Occipital lobe (tissue), 1 donor: ENCODE measurements at regions not wholly inside any gene's neighbourhood (a gene's known extent, or its start where the extent isn't known, plus 50 kb on each side); places are given as distances from the start of the nearest gene placed in this dataset.

Experiments used
- DNase-seq: peaks from one replicate; lab custom pipeline; 2025; lab: John Stamatoyannopoulos, UW

GRCh38 chr13:105403086-105403485, 1132.4 kb downstream of the EFNB2 start:
- no peak for DNase-seq

GRCh38 chr13:105395041-105395440, 1140.4 kb downstream of the EFNB2 start:
- no peak for DNase-seq

DNA sequence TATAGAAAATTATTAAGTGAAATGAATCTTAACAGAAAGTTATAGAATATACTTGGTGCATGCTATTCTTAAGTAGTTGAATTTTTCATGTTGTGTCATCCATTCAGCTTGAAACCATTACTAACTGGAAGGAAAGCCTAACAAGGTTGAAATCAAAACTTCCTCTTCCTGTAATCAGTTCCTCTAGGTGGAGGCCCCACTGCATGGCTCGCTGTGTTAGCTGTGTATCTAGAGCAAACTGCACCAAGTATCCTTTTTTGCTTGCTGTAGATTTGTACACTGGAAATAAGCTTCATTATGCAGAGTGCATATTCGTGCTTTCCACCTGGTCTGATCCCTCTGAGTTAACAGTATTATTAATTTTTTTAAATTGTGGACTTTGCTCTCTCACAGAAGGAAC, 1146.1 kb downstream of the EFNB2 start:
- no peak for DNase-seq

GRCh38 chr13:105377452-105377851, 1158.0 kb downstream of the EFNB2 start:
- no peak for DNase-seq

GRCh38 chr13:105370011-105370650, 1165.3 kb downstream of the EFNB2 start:
- DNase-seq: no peak

GRCh38 chr13:105368781-105369180, 1166.7 kb downstream of the EFNB2 start:
- DNase-seq: no peak

GRCh38 chr13:105365831-105366230, 1169.6 kb downstream of the EFNB2 start:
- DNase-seq: no peak

DNA sequence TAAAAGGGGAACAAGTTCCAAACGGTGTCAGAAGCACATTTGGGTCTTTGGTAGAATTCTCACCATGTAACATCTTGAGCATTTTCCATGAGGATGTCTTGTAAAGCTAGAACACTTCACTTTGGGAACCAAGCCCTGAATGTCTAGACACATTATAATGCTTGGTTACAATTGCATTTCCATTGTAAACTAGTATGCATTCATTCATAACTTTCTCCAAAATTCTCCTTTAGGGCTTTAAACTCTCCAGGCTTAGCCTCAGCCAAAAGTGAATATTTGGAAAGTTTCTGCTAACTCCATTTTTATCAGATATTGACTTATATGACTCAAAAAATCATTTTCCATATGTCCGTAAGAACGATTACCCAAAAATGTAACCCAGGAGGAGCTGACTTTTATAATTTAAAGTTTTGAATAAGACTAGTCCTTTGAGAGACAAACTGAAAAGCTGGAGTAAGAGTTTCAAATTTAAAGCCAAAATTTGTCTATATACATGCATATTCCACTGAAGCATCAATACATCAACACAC, 1170.4 kb downstream of the EFNB2 start:
- no peak for DNase-seq

DNA sequence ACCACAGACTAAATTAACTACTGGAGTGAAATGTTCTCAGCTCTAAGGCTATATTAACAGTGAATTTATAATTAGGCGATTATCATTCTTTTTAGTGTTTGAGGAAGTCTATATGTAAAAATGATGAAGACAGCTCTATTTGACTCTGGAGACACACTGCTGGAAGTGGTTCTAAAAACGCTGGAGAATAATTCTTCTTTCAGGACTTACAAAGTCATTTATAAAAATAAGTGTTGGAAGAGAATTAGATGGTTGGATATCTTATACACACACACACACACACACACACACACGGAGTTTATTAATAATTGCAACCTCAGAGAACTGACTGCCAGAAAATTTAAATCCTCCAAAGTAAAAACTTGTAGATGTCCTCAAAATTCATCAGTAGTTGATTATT, 1171.3 kb downstream of the EFNB2 start:
- no peak for DNase-seq

DNA sequence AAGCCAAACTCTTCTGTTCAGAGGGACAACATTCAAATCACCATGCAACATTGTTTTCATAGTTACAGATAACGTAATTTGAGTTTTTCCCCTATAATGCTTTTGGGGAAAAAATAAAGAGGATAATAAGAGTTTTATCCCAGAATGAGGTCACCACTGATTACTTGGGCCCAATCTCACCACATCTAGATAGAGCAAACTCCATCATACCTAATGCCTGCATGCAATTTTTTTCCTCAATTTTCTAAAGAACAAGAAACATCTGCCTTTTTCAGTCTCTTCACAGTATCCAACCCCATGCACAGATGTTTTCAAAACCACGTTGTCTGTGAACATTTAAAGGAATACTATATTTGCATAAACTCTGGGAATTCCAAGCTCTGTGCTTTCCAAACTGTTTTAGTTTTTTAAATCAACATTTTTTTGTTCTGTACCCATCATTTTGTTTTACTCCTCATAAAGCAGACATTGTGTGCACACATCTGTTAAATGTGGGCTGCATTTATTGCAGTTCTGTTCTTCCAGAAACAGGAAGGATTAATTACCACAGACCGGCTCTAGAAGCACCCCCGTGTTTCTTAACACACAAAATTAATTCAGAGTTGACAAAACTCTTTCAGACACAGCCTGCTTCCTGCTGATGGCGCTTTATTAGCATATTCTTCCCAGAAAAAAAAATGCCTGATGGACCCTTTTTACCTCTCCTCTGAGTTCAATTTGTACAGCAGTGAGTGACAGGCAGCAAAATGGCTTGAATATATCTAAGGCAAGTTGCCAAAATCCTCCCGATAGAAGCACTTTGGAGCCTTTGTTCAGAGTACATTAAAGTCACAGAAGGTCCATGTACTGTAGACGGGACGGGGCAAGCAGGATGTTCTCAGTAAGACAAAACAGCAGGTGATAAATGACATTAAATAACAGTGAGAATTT, 1171.9 kb downstream of the EFNB2 start:
- DNase-seq: no peak

- DNase-seq: no peak
Observed at GRCh38 chr13:105353654-105354053, 1181.8 kb downstream of the EFNB2 start.

DNA sequence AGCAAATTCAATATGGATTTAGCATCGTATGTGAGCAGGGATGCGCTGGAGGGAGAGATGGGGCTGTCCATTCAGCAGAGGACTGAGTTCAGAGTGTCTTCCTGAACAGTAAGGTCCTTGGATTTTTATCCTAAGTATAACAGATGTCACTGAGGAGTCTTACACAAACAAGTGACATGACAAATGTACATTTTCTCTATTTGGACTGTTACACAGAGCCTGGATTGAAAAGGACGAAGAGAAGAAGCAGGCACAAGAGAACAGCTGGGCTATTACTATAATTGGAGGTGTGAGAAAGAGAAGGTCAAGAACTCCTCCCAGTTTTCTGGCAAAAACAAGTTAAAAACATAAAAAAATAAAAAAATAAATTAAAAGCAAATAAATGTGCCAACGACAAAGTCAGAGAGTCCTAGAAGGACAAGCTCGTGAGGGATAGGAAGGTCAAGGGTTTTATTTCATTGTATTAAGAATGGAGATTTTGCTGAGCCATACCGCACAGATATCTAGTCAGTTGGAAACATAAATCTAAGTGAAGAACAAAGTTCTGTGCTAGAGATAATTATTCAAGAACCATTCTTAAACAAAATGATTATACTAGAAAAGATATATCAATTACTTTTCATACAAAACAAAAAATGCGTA, 1186.3 kb downstream of the EFNB2 start:
- DNase-seq: no peak

- no peak for DNase-seq
Observed at GRCh38 chr13:105346141-105346775, 1189.2 kb downstream of the EFNB2 start.

DNA sequence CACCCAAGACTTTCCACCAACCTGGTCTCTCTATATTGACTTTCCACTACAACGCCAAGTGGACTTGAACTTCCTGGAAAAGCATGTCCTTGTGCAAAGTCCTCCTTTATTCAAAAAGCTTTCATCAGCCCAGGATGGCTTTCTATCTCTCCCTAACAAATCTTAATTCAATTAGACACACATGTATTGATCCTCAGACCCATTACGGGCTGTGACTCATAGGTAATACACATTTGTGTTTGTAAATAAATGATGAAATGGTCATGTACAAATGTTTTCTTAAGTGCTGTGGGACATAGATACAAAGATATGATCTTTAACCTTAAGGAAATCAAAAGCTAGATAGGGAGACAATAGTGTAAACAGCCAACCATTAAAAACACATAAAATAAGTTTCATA, 1189.7 kb downstream of the EFNB2 start:
- no peak for DNase-seq

- DNase-seq: no peak
Observed at GRCh38 chr13:105345131-105345530, 1190.3 kb downstream of the EFNB2 start.

DNA sequence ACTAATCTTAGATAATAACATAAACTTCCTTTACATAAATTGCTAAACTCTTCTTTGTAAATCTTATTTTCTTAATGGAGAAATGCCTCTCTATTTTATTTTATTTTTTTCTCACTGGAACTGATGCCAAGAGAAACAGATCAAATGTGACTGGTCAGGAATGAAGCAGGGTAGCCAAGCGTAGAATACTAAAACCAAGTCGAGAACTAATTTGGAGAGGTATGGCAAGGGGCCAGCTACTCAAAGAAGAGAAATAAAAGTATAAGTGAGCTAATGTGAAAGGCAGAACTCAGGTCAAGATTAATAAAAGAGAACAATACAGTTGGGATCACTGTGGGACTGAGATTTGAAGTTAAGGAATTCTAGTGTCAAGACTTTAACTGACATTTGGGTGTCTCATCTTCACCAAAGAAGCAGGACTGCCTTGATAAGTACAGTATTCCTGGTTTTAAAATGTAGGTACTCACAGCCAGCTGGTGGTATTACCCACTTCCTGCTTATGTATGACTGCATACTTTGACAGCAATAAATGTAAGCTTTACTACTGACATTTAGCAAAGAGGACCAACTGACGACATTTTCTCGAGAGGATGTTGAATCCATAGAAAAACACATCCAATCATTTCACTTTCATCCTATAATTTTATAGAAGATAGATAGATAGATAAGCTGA, 1192.2 kb downstream of the EFNB2 start:
- DNase-seq: no peak

DNA sequence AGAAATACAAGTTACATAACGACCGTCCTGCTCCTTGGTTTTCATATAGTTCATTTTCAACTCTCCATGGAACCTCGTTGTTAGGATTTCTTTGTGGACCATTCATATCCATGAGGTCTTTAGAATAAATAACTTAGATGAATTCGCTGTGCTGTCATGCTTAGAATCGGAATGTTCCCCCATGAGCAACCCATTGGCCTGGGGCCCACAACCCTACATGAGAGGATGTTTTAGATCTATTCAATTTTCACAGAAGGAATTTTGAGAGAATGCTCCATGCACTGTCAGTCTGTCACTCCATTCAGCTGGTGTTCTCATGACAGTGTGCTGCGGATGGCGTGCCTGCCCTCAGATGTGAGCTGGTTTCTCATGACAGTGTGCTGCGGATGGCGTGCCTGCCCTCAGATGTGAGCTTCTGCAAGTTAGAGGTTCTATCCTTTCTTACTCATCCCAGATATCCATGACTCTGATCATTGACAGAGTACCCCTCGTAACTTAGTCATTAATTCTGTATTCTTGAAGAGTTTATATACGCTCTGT, 1193.1 kb downstream of the EFNB2 start:
- no peak for DNase-seq

DNA sequence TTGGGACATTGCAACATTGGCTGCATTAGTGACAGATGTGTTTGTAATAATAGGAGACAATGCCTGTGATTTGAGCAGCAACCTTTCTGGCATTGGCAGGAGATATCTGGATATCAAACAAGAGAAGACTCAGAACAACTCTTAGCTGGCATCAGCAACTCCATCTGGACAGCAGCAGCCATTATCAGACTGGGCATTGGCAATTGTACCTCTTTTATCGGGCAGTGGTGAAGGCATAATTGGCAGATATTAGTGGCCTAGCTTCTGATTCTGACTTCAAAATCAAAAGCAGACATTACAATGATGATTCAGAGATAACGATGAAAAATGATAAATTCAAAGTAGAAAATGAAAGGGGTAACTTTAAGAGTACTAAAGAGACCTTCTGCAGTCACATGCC, 1193.7 kb downstream of the EFNB2 start:
- no peak for DNase-seq

GRCh38 chr13:105341256-105341655, 1194.2 kb downstream of the EFNB2 start:
- DNase-seq: no peak

- no peak for DNase-seq
Observed at GRCh38 chr13:105340061-105340606, 1195.3 kb downstream of the EFNB2 start.

DNA sequence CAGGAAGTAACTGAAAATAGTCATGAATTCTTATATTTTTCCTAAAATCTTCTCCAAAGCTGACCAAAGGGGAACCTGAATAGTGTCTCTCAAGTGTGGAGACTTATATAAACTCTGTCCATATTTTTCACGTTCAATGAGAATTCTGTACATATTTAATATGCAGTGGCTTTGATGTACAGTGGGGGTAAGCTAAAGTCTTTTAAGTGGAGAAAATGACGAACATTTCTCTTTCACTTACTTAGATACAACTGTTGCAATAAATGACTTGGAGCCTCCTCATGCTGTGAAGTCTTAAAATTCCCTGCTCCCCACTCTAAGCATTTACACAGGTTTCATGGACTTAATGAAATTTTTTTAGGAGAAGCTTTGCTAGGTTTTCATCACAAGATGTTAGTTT, 1196.7 kb downstream of the EFNB2 start:
- no peak for DNase-seq
